NCI-H2227 (cell line): ENCODE measurements at regions not wholly inside any gene's neighbourhood (a gene's known extent, or its start where the extent isn't known, plus 50 kb on each side); places are given as distances from the start of the nearest gene placed in this dataset.

Experiments used
- DNase-seq: peaks from one replicate; lab custom pipeline; 2025; ENCODE audit not compliant: unreplicated experiment; lab: John Stamatoyannopoulos, UW

DNA sequence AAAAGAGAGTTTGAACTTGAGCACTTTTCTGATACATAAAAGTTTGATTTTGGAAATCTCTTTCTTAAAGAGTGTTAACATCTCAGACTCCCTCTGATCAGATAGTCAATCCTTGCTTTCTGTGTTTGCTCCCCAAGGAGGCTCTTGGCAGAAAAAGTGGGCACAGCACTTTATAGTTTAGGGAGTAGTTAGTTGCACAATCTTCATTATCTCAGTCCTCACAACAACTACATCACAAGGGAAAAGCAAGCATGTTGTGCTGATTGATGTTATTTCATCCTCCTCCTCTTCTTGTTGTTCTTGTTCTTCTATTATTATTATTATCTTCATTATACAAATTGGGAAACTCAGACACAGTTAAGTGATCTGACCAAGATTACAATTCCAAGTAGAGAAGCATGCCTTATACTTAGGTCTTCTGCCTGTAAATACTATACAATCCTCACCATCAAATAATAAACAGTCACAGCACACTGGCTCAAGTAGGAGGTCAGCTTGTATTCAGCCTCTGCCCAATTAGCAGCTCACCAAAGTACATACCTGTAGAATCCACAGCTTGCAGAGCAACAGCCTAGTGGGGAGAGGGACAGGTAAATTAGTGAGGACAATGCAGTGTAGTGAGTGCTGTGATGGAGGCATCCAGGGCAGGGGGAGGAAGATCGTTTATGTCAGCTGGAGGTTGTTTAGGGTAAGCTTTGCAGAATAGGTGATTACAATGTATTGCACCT is 304.1 kb upstream of the MME start:
- no peak for DNase-seq

DNA sequence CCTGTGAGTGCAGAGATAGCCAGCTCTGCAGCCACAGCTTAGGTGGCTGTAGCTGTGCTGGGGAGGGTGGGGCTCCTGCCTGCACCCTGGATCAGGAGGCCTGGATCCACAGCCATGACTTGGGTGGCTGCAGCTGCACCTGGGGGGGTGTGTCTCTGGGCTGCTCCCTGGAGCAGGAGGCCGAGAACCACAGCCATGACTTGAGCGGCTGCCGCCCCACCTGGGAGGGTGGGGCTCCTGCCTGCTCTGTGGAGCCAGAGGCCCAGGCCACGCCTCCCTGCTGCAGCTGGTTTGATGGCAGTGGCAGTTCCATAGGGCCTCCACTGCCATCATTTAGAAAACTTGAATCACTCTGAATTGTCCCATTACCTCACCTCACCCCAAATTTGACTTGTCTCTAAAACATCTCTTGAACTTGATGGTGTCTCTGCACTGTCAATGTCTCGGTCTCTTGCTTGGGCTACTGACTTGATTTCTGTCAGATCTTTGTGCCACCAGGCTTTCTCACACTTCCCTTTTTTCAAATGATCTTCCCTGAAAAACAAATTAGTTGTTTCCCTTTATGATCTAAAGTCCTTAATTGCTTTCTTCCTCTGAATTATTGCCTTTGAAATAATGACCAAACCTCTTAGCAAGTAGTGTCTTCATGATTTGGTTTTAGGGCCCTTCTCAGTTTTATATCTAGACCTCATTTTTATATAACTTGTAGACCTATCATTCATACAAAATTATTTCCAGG is 313.2 kb upstream of the MME start:
- no peak for DNase-seq

DNA sequence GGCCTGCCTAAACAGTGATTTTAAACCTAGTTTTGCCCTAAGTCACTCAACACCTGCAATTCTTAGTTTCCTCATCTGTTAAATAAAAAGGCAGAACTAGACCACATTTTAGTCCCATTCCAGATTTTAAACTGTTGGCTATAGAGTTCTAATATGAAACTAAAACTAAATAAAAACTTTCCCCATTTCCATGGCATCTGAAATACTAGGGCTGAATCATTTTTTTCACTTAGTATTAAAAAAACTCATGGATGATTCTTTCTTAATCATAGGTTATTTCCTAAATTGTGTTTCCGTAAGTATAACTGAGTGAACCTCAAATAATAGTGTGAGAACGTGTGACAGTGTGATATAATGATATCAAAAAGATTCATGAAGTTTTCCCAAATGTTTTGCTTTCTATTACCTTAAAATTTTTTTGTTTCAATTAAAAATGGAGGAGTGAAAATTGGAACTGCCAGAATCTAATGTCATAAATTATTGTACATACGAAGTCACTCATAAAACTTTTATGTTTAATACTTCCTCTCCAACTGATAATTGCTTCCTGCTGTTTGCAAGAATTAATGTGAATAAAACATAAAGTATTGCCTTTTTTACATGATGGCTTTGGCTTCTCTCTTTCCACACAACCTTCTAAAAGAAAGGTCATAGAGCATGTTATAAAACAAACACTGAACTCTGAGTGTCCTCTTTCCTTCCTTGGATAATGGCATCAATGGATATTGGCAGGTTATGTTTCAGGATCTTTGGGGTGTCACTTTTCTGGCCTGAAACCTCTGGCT is 315.1 kb upstream of the MME start:
- DNase-seq = no peak

DNA sequence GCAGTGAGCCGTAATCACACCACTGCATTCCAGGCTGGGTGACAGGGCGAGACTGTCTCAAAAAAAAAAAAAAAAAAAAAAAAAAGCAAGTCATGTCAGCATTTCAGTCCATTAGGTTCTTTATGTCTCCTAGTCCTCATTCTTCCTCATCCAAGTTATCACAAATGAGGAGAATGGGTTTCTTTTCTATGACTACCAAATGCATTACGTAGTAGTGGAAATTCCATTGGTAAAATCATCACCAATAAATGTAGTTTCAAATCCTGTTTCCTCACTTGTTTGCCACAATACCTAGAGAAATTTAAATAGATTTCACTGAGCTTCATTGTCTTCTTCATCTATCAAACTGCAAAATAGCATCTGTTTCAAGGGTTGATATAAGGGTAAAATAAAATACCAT is 317.6 kb upstream of the MME start:
- no peak for DNase-seq

GRCh38 chr3:154759966-154760365 is 320.2 kb upstream of the MME start:
- no peak for DNase-seq

- peak; percentile 1 for DNase-seq
Observed at GRCh38 chr3:154758109-154758868, 321.8 kb upstream of the MME start.

GRCh38 chr3:154753101-154753500 is 323.1 kb upstream of the GPR149 start:
- no peak for DNase-seq

DNA sequence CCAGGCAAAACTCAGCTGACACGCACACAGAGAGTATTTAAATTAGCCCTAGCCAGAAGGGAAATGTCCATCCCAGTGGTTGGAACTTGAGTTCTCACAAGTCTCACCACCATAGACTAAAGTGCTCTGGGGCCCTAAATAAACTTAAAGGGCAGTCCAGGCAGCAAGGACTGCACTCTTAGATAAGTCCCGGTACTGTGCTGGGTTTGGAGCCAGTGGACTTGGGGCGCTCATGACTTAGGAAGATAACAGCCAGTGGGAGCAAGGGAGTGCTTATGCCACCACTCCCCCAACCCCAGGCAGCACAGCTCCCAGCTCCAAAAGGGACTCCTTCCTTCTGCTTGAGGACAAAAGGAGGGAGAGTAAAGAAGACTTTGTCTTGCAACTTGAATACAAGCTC is 319.5 kb upstream of the GPR149 start:
- no peak for DNase-seq

DNA sequence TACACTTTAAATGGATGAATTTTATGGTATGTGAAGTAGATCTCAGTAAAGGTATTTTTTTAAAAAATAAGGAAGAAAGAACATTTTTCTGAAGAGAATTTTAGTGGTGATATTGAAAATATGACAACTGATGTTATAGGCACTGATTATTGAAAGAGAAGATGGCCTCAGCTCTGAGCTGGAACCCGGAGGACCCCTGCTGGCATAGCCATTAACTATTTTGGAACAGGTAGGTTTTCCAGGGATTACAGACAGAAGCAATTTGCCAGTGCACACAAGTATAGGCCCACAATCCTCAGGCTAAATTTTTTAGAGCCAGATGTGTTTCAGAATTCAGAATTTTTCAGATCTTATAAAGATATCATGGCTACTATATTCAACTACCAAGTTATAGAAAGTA is 315.9 kb upstream of the GPR149 start:
- no peak for DNase-seq

GRCh38 chr3:154745122-154745521 is 315.1 kb upstream of the GPR149 start:
- no peak for DNase-seq

DNA sequence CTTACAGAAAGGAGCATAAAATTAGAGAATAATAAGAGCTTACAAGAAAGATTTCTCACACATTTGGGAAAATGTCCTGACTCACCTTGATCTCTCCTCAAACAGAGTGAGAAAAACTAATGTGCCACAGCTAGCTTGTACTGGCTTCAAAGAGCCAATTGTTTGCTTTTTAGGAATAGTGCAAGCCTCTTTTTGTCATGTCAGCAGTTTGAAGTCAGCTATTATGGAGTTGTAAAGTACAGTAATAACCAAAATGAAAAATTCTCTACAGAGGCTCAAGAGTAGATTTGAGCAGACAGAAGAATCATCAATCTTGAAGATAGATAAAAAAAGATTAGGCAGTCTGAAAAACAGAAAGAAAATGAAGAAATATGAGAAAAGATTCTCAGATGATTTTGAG is 313.4 kb upstream of the GPR149 start:
- DNase-seq = no peak

DNA sequence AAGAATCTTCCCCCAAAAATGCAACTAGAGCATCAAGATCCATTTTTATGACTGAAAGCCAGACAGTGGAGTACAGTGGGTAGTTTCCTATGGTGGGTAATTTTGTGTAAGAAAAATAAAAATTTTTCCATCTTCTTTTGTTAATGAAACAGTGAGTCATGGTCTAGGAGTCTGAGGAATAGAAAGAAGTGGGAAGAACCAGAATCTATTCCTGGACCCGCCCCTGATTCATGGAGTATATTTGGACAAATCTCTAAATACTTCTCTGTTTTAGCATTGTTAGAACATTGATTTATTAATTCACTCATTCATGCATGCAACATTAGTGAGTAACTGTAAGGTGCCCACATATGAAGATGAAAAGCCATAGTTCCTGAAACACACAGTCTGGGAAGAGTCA is 304.5 kb upstream of the GPR149 start:
- no peak for DNase-seq

DNA sequence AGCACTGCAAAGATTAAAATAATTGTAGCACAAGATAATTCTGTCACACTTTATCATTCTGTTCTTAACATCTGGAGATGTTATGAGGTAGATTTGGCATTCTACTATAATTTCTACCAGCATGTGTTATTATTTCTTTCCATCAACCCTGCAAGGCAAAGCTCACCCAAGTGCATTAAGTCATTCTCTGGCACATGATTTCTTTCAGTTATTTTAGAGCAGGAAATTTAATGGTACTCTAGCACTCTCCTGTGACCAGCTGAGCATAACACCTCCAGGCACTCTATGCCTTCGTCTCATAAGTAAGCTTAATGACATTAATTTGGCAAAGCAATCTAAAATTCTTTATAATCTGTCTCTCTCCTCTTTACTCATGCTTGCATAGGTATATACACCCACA is 300.2 kb upstream of the GPR149 start:
- DNase-seq = no peak

DNA sequence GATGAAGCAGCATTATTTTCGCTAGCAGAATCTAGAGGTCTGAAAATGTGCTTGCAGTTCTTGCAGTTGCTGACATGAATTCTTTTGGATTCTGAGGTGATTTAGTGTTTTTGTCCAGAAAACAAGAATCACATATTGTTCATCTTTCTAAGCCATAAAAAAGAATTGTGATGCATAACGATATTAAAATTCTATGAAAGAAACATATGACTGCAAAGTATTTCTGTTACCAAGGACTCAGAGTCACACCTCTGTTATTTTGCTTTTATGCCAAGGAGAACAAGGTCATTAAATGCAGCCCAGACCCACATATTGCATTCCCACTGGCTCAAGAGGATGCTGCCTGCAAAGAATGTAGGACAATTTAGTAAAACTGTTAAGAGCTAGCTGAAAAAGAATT is 299.8 kb upstream of the GPR149 start:
- DNase-seq = no peak

DNA sequence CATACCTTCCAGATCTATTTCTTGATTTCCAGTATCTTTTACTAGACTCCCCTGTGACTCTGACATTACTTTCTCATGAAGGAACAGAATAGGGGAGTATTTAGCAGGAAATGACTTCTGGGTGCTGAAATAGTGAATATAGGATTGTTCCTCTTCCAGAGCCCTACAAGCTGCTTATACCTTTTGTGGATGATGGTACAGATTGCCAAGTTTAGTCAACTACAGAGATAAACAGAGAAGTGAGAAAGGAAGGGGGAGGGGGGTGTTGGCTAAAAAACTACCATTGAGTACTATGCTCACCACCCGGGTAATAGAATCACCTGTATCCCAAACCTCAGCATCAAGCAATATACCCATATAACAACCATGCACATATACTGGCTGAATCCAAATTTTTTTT is 298.3 kb upstream of the GPR149 start:
- no peak for DNase-seq

DNA sequence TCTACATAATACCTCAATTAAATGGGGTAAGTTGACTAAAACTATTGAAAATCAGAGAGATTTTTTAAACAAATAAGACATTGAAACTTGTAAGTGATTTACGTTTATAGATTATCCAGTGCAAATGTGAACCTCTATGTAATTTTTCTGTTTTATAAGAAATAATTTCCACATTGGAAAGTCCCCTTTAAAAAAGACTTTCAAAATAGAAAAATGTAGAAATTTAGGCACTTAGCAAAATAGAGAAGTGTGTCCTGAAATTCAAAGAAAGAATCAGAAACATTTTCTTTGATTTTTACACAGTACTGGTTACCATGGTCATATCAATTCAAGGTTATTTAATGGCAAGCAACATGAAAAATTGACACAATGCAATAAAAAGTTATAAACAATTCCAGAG is 290.9 kb upstream of the GPR149 start:
- no peak for DNase-seq

DNA sequence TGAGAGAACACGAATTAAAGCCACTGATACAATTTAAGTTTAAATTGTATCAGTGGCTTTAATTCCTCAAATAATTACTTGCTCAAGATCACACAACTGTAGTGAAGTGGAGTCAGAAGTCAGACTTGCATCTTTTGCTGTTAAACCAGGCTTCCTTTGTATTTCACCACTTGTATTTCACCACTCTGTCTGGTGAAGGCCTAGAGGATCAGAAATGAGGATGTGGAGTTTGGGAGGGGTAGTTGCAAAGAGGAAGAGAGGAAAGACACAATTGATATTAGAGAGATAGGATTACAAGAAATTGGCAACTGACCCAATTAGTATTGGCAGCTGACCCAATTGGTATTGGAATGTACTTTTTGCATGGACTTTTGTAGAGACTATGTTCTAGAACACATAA is 288.1 kb upstream of the GPR149 start:
- DNase-seq = no peak

- DNase-seq = no peak
Observed at GRCh38 chr3:154716170-154716569, 286.2 kb upstream of the GPR149 start.

DNA sequence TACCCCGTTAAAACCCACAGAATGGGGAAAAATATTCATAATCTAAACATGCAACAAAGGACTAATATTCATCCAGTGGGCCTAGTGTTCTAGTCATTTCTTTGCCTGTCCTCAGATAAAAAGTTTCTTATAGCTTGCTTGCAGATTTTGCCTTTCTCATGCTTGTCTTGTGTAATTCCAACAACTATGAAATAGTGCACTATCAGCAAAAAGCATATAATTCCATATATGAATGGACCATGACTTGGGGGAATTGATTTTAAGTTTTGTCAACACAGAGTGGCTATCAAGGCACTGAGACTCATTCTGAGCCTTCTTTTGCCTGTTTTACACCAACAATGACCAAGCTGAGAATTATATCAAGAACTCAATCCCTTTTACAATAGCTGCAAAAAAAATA is 278.6 kb upstream of the GPR149 start:
- no peak for DNase-seq

DNA sequence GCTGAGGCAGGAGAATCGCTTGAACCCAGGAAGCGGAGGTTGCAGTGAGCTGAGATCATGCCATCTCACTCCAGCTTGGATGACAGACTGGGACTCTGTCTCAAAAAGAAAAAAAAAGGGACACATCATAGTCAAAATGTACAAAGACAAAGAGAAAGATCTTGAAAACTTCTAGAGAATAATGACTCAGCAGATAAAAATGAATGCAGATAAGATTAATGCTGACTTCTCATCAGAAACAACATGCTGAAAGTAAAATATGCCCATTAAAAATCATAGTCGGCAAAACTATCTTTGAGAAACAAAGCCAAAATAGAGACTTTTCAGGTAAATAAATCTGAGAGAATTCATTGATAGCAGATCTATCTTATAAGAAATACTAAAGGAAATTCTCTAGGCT is 271.1 kb upstream of the GPR149 start:
- DNase-seq = no peak

DNA sequence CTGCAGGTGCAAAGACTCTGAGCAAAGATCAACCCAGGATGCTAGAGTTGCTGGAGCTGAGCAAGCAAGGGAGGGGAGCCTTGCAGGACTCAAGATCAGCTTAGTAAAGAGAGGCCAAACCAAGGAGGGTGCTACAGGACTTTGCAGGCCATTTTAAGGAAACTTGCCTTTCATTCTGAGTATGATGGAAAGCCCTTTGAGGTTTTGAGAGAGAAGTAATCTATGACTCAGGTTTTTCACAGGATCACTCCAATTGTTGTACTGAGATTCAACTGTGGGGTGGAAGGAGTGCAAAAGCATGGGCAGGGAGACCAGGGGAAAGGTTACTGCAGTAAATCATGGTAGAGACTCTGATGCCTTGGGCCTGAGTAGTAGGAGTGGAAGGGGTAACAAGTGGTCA is 260.4 kb upstream of the GPR149 start:
- DNase-seq = no peak
